DMS53 (cell line): ENCODE measurements at regions not wholly inside any gene's neighbourhood (a gene's known extent, or its start where the extent isn't known, plus 50 kb on each side); places are given as distances from the start of the nearest gene placed in this dataset.

ENCODE experiments used
- DNase-seq: peaks from one replicate; lab custom pipeline; 2025; lab: John Stamatoyannopoulos, UW

- no peak for DNase-seq
These were observed 71.8 kb upstream of the ATL2 start for GRCh38 chr2:38448692-38449410.

- DNase-seq, result no peak
These were observed 70.0 kb upstream of the ATL2 start for GRCh38 chr2:38446906-38447561.

- DNase-seq, result peak; percentile 3
These were observed 69.3 kb upstream of the ATL2 start for GRCh38 chr2:38446418-38446817.

- no peak for DNase-seq
These were observed 67.2 kb upstream of the ATL2 start for GRCh38 chr2:38444247-38444646.

- peak; percentile 4 for DNase-seq
These were observed 65.8 kb upstream of the ATL2 start for GRCh38 chr2:38442643-38443541.

- no peak for DNase-seq
These were observed 64.3 kb upstream of the ATL2 start for GRCh38 chr2:38441346-38441745.

- DNase-seq, result no peak
These were observed 63.6 kb upstream of the ATL2 start for GRCh38 chr2:38440655-38441054.

GRCh38 chr2:38439863-38440262 is 62.8 kb upstream of the ATL2 start:
- DNase-seq, result no peak

GRCh38 chr2:38438883-38439612 is 62.0 kb upstream of the ATL2 start:
- DNase-seq, result peak; percentile 64

- DNase-seq, result peak; percentile 23
These were observed 61.2 kb upstream of the ATL2 start for GRCh38 chr2:38438133-38438882.

GRCh38 chr2:38436227-38436664 is 59.2 kb upstream of the ATL2 start:
- DNase-seq, result peak; percentile 77

GRCh38 chr2:38435775-38436174 is 58.7 kb upstream of the ATL2 start:
- no peak for DNase-seq

GRCh38 chr2:38434595-38434994 is 57.5 kb upstream of the ATL2 start:
- DNase-seq, result no peak

- DNase-seq, result no peak
These were observed 56.5 kb upstream of the ATL2 start for GRCh38 chr2:38433607-38433975.

- DNase-seq, result no peak
These were observed 55.9 kb upstream of the ATL2 start for GRCh38 chr2:38432820-38433606.

GRCh38 chr2:38430597-38431207 is 53.6 kb upstream of the ATL2 start:
- DNase-seq, result no peak

GRCh38 chr2:38430196-38430595 is 53.1 kb upstream of the ATL2 start:
- DNase-seq, result no peak

- DNase-seq, result no peak
These were observed 50.9 kb upstream of the ATL2 start for GRCh38 chr2:38427936-38428335.

GRCh38 chr2:38427054-38427453 is 50.0 kb upstream of the ATL2 start:
- DNase-seq, result no peak
